ENCODE measurements at regions not wholly inside any gene's neighbourhood (a gene's known extent, or its start where the extent isn't known, plus 50 kb on each side); places are given as distances from the start of the nearest gene placed in this dataset.

DNA sequence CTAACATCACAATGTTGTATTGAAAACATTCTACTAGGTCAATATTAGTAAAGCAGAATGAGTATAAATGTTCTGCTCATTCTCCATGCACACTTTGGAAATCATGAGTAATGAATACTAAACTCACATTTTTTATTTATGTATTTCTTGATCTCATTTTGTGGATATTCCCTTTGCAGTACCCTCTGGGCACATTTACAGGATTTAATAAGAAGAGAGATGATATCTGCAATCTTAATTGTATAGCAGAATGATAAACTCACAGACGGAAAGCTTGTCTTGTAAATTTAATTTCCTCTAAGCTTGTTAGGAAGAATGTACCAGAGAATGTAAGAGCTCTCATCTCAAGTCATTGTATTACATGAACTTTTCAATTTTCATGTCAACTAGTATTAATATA, 1279.7 kb downstream of the PCDH7 start:
- TF ChIP-seq FOXM1 (IDR thresholded peaks at IDR 0.05; ENCODE audit: borderline replicate concordance, low read depth) (no peak), RAD21 (IDR thresholded peaks at IDR 0.05; ENCODE audit: low read depth) (no peak), ZBTB7A (IDR thresholded peaks at IDR 0.05; ENCODE audit: low read depth) (no peak), CEBPB (IDR thresholded peaks at IDR 0.05) (no peak), EP300 (IDR thresholded peaks at IDR 0.05; ENCODE audit: borderline replicate concordance) (no peak), NFIC (IDR thresholded peaks at IDR 0.05) (no peak), TCF12 (IDR thresholded peaks at IDR 0.05; ENCODE audit: low read depth) (no peak), EGR1 (IDR thresholded peaks at IDR 0.05) (no peak), CREB1 (IDR thresholded peaks at IDR 0.05; ENCODE audit: low read depth) (no peak)
- TF ChIP-seq, protein P1, sequence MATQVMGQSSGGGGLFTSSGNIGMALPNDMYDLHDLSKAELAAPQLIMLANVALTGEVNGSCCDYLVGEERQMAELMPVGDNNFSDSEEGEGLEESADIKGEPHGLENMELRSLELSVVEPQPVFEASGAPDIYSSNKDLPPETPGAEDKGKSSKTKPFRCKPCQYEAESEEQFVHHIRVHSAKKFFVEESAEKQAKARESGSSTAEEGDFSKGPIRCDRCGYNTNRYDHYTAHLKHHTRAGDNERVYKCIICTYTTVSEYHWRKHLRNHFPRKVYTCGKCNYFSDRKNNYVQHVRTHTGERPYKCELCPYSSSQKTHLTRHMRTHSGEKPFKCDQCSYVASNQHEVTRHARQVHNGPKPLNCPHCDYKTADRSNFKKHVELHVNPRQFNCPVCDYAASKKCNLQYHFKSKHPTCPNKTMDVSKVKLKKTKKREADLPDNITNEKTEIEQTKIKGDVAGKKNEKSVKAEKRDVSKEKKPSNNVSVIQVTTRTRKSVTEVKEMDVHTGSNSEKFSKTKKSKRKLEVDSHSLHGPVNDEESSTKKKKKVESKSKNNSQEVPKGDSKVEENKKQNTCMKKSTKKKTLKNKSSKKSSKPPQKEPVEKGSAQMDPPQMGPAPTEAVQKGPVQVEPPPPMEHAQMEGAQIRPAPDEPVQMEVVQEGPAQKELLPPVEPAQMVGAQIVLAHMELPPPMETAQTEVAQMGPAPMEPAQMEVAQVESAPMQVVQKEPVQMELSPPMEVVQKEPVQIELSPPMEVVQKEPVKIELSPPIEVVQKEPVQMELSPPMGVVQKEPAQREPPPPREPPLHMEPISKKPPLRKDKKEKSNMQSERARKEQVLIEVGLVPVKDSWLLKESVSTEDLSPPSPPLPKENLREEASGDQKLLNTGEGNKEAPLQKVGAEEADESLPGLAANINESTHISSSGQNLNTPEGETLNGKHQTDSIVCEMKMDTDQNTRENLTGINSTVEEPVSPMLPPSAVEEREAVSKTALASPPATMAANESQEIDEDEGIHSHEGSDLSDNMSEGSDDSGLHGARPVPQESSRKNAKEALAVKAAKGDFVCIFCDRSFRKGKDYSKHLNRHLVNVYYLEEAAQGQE (IDR thresholded peaks at IDR 0.05; ENCODE audit: low read depth) = no peak
